ENCODE measurements at regions not wholly inside any gene's neighbourhood (a gene's known extent, or its start where the extent isn't known, plus 50 kb on each side); places are given as distances from the start of the nearest gene placed in this dataset.
"Not testable (repeated sequence)": the region's sequence is repeated elsewhere in the genome, so short reads cannot be mapped to it uniquely, and the experiment has no call there.

DNA sequence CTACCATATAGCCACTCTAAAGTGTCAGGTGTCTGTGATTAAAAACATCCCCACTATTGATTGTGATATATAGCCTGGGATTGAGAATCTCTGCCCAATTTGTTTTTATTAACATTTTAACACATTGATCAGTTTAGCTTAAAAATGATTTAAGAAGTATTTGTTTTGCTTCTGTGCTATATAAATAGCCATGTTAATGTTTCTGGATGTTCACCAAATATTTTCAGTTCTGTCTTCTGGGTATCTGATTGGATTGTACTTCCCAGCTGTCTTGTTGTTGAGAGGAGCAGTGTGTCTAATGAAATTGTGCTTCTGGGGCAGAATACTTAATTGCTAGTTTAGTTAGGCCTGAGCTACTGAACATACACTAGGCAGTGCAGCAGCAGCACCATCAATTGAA lies 126.6 kb upstream of the TUSC1 start:
- TF ChIP-seq, protein P1, sequence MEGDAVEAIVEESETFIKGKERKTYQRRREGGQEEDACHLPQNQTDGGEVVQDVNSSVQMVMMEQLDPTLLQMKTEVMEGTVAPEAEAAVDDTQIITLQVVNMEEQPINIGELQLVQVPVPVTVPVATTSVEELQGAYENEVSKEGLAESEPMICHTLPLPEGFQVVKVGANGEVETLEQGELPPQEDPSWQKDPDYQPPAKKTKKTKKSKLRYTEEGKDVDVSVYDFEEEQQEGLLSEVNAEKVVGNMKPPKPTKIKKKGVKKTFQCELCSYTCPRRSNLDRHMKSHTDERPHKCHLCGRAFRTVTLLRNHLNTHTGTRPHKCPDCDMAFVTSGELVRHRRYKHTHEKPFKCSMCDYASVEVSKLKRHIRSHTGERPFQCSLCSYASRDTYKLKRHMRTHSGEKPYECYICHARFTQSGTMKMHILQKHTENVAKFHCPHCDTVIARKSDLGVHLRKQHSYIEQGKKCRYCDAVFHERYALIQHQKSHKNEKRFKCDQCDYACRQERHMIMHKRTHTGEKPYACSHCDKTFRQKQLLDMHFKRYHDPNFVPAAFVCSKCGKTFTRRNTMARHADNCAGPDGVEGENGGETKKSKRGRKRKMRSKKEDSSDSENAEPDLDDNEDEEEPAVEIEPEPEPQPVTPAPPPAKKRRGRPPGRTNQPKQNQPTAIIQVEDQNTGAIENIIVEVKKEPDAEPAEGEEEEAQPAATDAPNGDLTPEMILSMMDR (IDR thresholded peaks at IDR 0.05; ENCODE audit: extremely low read depth, insufficient read depth, missing control alignments) = no peak
- DNase-seq (ENCODE audit: low spot score) = no peak
- in situ Hi-C loops (cut with MboI; ENCODE audit: low pct_unique_long_range_greater_than_20kb, low sequenced_read_pairs, unreplicated experiment) = no loop called here

DNA sequence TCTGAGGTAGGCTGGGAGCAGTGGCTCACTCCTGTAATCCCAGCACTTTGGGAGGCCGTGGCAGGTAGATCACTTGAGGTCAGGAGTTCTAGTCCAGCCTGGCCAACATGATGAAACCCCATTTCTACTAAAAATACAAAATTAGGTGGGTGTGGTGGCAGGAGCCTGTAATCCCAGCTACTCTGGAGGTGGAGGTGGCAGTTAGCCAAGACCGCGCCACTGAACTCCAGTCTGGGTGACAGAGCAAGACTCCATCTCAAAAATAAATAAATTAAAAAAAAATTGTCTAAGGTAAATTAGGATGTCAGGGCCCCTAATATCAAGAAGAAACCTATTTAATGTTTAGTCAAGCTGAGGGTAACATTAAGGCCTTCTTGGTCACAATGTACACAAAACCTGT lies 123.7 kb upstream of the TUSC1 start:
- in situ Hi-C loops (cut with MboI; ENCODE audit: low pct_unique_long_range_greater_than_20kb, low sequenced_read_pairs, unreplicated experiment); DNase-seq (ENCODE audit: low spot score): not testable (repeated sequence)

DNA sequence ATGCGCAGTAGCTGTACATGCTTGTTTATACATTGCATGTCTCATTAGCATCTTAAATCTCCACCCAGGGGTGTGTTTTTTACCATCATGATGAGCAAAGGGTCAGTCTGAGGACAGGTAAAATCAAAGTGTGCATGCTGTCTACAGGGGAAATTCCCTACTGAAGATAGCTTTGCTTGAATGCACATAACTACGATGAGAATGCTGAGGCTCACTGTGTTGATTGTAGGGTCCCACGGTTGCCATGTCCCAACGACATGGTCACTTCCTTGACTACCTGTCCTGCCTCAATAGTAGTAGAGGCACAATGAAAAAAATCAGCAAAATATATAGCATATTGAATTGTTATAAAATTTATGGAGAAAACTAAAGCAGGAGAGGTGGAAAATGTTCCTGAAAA lies 95.6 kb upstream of the TUSC1 start:
- TF ChIP-seq, protein P1 (IDR thresholded peaks at IDR 0.05; ENCODE audit: extremely low read depth, insufficient read depth, missing control alignments) = no peak
- no peak for DNase-seq (ENCODE audit: low spot score)
- in situ Hi-C loops (cut with MboI; ENCODE audit: low pct_unique_long_range_greater_than_20kb, low sequenced_read_pairs, unreplicated experiment) = no loop called here

DNA sequence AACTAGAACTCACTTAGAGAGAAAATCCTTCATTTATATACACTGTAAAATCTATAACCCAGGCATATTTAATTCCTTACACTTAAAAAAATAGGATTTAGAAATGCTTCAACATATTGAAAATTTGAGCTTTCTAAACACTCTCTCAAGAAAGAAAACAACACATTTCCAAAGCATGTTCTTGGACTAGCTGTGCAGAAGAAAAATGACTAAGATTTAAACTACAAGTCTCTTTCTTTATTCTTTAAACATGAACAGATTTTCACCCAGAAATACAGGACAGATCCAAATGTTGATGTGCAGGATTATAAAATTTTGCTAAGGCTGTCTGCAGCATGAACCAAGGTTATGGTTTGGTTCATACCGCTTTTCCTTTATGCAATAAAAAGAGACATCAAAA lies 77.7 kb upstream of the TUSC1 start:
- TF ChIP-seq, protein P1 (IDR thresholded peaks at IDR 0.05; ENCODE audit: extremely low read depth, insufficient read depth, missing control alignments) = no peak
- in situ Hi-C loops (cut with MboI; ENCODE audit: low pct_unique_long_range_greater_than_20kb, low sequenced_read_pairs, unreplicated experiment) = no loop called here

DNA sequence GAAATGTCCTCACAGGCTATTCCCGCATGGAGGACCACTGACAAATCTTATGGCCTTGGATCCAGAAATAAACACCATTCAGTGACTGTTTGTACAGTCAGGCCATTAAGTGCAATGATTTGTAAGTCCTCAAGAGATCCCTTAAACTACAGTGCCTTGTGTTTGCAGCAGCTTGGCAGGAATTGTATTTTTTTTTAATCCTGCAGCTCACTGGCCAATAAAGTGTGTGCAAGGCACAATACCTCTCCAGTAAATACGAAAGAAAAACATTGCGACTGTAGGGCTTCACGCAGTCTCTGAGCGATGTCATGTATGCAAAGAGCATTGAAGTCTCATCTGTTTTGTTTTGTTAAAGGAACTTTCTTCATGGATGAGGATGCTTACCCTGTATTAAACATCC lies 74.2 kb upstream of the TUSC1 start:
- in situ Hi-C loops (cut with MboI; ENCODE audit: low pct_unique_long_range_greater_than_20kb, low sequenced_read_pairs, unreplicated experiment) = no loop called here
- no peak for DNase-seq (ENCODE audit: low spot score)
- TF ChIP-seq, protein P1 (IDR thresholded peaks at IDR 0.05; ENCODE audit: extremely low read depth, insufficient read depth, missing control alignments) = no peak

More for the DNA sequence above, 77.7 kb upstream of the TUSC1 start:
- DNase-seq (ENCODE audit: low spot score) = no peak

DNA sequence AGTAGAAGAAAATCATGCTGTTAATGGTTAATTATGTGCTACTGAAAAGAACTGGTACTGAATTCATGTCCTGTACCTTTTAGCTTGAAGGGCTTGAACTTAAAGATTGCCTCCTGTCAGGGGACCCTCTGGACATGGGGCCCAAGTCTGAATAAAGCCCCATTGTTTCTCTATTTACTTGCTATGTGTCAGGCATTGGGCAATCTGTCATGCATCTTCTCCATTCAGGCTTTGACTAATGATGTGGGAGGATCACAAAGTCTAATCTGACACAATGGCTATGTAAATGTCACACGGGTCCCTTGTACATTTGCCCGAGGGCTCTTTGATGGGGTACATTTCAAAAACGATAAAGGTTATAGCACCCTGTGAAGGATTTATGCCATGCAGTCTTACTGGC lies 64.0 kb upstream of the TUSC1 start:
- TF ChIP-seq, protein P1 (IDR thresholded peaks at IDR 0.05; ENCODE audit: extremely low read depth, insufficient read depth, missing control alignments) = no peak
- in situ Hi-C loops (cut with MboI; ENCODE audit: low pct_unique_long_range_greater_than_20kb, low sequenced_read_pairs, unreplicated experiment) = no loop called here
- DNase-seq (ENCODE audit: low spot score) = no peak

DNA sequence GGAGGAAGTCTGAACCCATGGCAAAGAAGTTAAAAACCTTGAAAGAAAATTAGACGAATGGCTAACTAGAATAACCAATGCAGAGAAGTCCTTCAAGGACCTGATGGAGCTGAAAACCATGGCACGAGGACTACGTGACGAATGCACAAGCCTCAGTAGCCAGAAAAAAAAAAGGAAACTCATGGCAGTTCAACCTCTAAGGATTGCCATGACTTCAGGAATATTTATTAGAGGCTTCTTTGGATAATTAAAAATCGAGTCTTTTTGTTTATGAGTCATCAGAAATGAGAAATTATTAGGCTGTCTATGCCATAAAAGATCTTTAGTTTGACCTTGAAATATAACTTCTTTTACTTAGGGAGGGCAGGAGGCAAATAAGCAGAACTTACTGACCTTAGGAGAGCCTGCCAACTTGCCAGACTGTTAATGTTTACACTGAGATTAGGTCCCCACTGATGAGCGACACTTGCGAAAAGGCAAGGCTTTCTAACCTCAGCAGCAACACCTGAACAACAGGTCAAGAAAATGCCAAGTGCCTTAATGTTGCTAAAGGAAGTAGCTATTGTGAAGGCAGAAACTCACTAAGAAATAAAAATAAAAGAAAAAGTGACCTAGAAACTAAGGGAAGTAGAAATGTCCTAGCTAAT lies 55.2 kb upstream of the TUSC1 start:
- in situ Hi-C loops (cut with MboI; ENCODE audit: low pct_unique_long_range_greater_than_20kb, low sequenced_read_pairs, unreplicated experiment) = no loop called here
- DNase-seq (ENCODE audit: low spot score) = no peak
- TF ChIP-seq, protein P1 (IDR thresholded peaks at IDR 0.05; ENCODE audit: extremely low read depth, insufficient read depth, missing control alignments) = no peak

DNA sequence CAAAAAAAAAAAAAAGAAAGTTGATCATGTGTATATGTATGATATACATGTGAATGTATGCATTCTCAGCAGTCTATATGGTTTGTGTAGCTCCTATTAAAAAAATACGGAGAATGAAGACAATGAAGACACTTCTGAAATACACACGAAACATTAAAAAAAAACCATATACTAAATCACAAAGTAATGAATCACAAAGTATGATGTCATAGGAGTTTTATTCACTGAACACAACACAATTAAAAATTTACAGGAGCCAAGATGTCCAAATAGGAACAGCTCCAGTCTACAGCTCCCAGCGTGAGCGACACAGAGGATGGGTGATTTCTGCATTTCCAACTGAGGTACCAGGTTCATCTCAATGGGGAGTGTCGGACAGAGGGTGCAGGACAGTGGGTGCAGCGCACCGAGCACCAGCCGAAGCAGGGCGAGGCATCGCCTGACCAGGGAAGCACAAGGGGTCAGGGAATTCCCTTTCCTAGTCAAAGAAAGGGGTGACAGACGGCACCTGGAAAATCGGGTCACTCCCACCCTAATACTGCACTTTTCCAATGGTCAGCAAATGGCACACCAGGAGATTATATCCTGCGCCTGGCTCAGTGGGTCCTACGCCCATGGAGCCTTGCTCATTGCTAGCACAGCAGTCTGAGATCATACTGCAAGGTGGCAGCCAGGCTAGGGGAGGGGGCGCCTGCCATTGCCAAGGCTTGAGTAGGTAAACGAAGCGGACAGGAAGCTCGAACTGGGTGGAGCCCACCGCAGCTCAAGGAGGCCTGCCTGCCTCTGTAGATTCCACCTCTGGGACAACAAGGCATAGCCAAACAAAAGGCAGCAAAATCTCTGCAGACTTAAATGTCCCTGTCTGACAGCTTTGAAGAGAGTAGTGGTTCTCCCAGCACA lies 53.9 kb upstream of the TUSC1 start:
- DNase-seq (ENCODE audit: low spot score); in situ Hi-C loops (cut with MboI; ENCODE audit: low pct_unique_long_range_greater_than_20kb, low sequenced_read_pairs, unreplicated experiment): not testable (repeated sequence)

Data from GM13977 (cell line).